ENCODE measurements at regions not wholly inside any gene's neighbourhood (a gene's known extent, or its start where the extent isn't known, plus 50 kb on each side); places are given as distances from the start of the nearest gene placed in this dataset.
"Not testable (repeated sequence)": the region's sequence is repeated elsewhere in the genome, so short reads cannot be mapped to it uniquely, and the experiment has no call there.

- H3K36me3 ChIP-seq (ENCODE audit: control insufficient read depth, insufficient read depth, low read length), result no peaks in the 10 kb centered on the region
- no peak overlapping the region for H3K9ac ChIP-seq (ENCODE audit: low read depth, low read length)
- no peak overlapping the region for H3K4me3 ChIP-seq (ENCODE audit: low read depth, low read length)
- no peaks in the 10 kb centered on the region for H3K27me3 ChIP-seq (ENCODE audit: control insufficient read depth, insufficient read depth, low read length)
- H3K9me3 ChIP-seq (ENCODE audit: control insufficient read depth, insufficient read depth, low read length), result no peaks in the 10 kb centered on the region
- H3K4me1 ChIP-seq (ENCODE audit: control insufficient read depth, insufficient read depth, low read length), result no peaks in the 10 kb centered on the region
Observed at GRCh38 chr2:13413989-13414388, 697.3 kb downstream of the TRIB2 start.

DNA sequence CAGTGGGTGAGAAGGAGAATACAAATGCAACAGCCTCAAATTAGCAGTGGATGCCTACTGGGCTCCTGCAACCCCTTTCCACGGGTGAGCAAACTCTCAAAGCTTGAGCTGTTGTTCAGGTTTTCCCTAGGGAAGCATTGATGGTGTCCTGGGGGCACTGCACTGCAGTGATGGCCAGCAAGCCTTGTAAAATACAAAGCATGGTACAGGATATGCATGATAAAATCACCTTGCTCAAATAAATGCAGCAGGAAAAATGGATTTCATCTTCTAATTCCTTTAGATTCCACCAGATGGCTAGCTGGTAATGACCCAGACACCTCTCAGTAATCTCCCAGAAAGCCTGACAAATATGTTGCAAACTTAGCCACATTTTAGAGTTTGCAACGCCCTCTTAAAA is 698.2 kb downstream of the TRIB2 start:
- H3K27me3 ChIP-seq (ENCODE audit: control insufficient read depth, insufficient read depth, low read length), result no peaks in the 10 kb centered on the region
- H3K9me3 ChIP-seq (ENCODE audit: control insufficient read depth, insufficient read depth, low read length), result no peaks in the 10 kb centered on the region
- H3K4me1 ChIP-seq (ENCODE audit: control insufficient read depth, insufficient read depth, low read length), result no peaks in the 10 kb centered on the region
- no peaks in the 10 kb centered on the region for H3K36me3 ChIP-seq (ENCODE audit: control insufficient read depth, insufficient read depth, low read length)
- no peak overlapping the region for H3K9ac ChIP-seq (ENCODE audit: low read depth, low read length)
- no peak overlapping the region for H3K4me3 ChIP-seq (ENCODE audit: low read depth, low read length)

GRCh38 chr2:13433954-13434353 is 717.2 kb downstream of the TRIB2 start:
- Histone ChIP-seq H3K36me3 (ENCODE audit: control insufficient read depth, insufficient read depth, low read length) (no peaks in the 10 kb centered on the region), H3K9ac (ENCODE audit: low read depth, low read length) (no peak overlapping the region), H3K9me3 (ENCODE audit: control insufficient read depth, insufficient read depth, low read length) (no peaks in the 10 kb centered on the region), H3K27me3 (ENCODE audit: control insufficient read depth, insufficient read depth, low read length) (no peaks in the 10 kb centered on the region), H3K4me1 (ENCODE audit: control insufficient read depth, insufficient read depth, low read length) (no peaks in the 10 kb centered on the region), H3K4me3 (ENCODE audit: low read depth, low read length) (no peak overlapping the region)

GRCh38 chr2:13443554-13444261 is 727.0 kb downstream of the TRIB2 start:
- not testable (repeated sequence) for H3K9me3 ChIP-seq (ENCODE audit: control insufficient read depth, insufficient read depth, low read length); H3K27me3 ChIP-seq (ENCODE audit: control insufficient read depth, insufficient read depth, low read length)

GRCh38 chr2:13462464-13462863 is 745.7 kb downstream of the TRIB2 start:
- Histone ChIP-seq H3K9ac (ENCODE audit: low read depth, low read length) (no peak overlapping the region), H3K9me3 (ENCODE audit: control insufficient read depth, insufficient read depth, low read length) (no peaks in the 10 kb centered on the region), H3K4me1 (ENCODE audit: control insufficient read depth, insufficient read depth, low read length) (no peaks in the 10 kb centered on the region), H3K27me3 (ENCODE audit: control insufficient read depth, insufficient read depth, low read length) (no peaks in the 10 kb centered on the region), H3K36me3 (ENCODE audit: control insufficient read depth, insufficient read depth, low read length) (no peaks in the 10 kb centered on the region), H3K4me3 (ENCODE audit: low read depth, low read length) (no peak overlapping the region)

More at GRCh38 chr2:13443554-13444261, 727.0 kb downstream of the TRIB2 start:
- not testable (repeated sequence) for H3K4me3 ChIP-seq (ENCODE audit: low read depth, low read length); H3K9ac ChIP-seq (ENCODE audit: low read depth, low read length); H3K4me1 ChIP-seq (ENCODE audit: control insufficient read depth, insufficient read depth, low read length); H3K36me3 ChIP-seq (ENCODE audit: control insufficient read depth, insufficient read depth, low read length)

- Histone ChIP-seq H3K4me3 (ENCODE audit: low read depth, low read length) (no peak overlapping the region), H3K4me1 (ENCODE audit: control insufficient read depth, insufficient read depth, low read length) (no peaks in the 10 kb centered on the region), H3K27me3 (ENCODE audit: control insufficient read depth, insufficient read depth, low read length) (no peaks in the 10 kb centered on the region), H3K36me3 (ENCODE audit: control insufficient read depth, insufficient read depth, low read length) (no peaks in the 10 kb centered on the region), H3K9me3 (ENCODE audit: control insufficient read depth, insufficient read depth, low read length) (no peaks in the 10 kb centered on the region), H3K9ac (ENCODE audit: low read depth, low read length) (no peak overlapping the region)
Observed at GRCh38 chr2:13466076-13466475, 749.3 kb downstream of the TRIB2 start.

DNA sequence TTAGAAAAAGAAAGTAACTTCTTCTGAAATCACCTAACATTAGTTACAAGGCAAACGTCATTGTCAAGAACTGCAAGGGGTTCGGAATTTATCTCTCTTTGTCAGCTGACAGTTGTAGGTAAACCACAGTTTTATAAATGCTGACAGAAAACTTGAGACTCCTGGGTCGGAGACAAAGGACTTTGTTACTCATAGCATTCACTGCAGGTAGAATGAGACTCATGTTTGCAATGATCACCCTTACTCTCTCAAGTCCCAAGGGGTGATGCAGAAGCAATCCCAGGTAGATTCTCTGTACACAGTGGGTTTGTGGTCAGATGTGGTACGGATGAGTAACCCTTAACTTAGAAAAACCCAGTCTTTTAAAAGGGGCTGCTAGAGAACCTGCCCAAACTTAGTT is 757.8 kb downstream of the TRIB2 start:
- Histone ChIP-seq H3K36me3 (ENCODE audit: control insufficient read depth, insufficient read depth, low read length) (no peaks in the 10 kb centered on the region), H3K4me1 (ENCODE audit: control insufficient read depth, insufficient read depth, low read length) (peaks cover 2% of the 10 kb centered on the region), H3K9ac (ENCODE audit: low read depth, low read length) (no peak overlapping the region)

GRCh38 chr2:13480057-13480456 is 763.3 kb downstream of the TRIB2 start:
- H3K36me3 ChIP-seq (ENCODE audit: control insufficient read depth, insufficient read depth, low read length), result no peaks in the 10 kb centered on the region
- H3K4me1 ChIP-seq (ENCODE audit: control insufficient read depth, insufficient read depth, low read length), result peaks cover 2% of the 10 kb centered on the region
- H3K27me3 ChIP-seq (ENCODE audit: control insufficient read depth, insufficient read depth, low read length), result no peaks in the 10 kb centered on the region
- H3K9ac ChIP-seq (ENCODE audit: low read depth, low read length), result no peak overlapping the region
- no peak overlapping the region for H3K4me3 ChIP-seq (ENCODE audit: low read depth, low read length)
- H3K9me3 ChIP-seq (ENCODE audit: control insufficient read depth, insufficient read depth, low read length), result no peaks in the 10 kb centered on the region

More for the DNA sequence above, 757.8 kb downstream of the TRIB2 start:
- H3K4me3 ChIP-seq (ENCODE audit: low read depth, low read length), result no peak overlapping the region
- no peaks in the 10 kb centered on the region for H3K9me3 ChIP-seq (ENCODE audit: control insufficient read depth, insufficient read depth, low read length)
- H3K27me3 ChIP-seq (ENCODE audit: control insufficient read depth, insufficient read depth, low read length), result no peaks in the 10 kb centered on the region

GRCh38 chr2:13481201-13481600 is 764.5 kb downstream of the TRIB2 start:
- Histone ChIP-seq H3K27me3 (ENCODE audit: control insufficient read depth, insufficient read depth, low read length) (no peaks in the 10 kb centered on the region), H3K9me3 (ENCODE audit: control insufficient read depth, insufficient read depth, low read length) (no peaks in the 10 kb centered on the region), H3K4me1 (ENCODE audit: control insufficient read depth, insufficient read depth, low read length) (peaks cover 2% of the 10 kb centered on the region), H3K4me3 (ENCODE audit: low read depth, low read length) (no peak overlapping the region), H3K36me3 (ENCODE audit: control insufficient read depth, insufficient read depth, low read length) (no peaks in the 10 kb centered on the region), H3K9ac (ENCODE audit: low read depth, low read length) (no peak overlapping the region)

DNA sequence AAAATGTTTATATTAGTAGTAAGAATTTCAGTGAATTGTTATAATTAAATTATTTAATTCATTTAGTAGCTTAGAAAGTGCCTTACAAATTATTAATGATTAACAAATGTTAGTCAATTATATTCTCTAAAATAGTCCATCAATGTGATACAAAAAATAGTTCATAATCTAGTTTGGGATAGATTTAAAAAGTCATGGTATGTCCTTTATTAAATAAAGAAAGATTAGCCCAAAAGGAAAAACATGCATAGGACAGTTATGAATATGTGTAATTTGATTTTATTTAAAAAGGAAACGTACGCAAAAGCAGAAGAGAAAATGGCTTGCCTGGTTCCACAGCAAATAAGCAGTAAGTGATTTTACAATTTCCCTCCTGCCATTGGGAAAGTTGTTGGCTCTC is 768.5 kb downstream of the TRIB2 start:
- Histone ChIP-seq H3K4me1 (ENCODE audit: control insufficient read depth, insufficient read depth, low read length) (no peaks in the 10 kb centered on the region), H3K9ac (ENCODE audit: low read depth, low read length) (no peak overlapping the region), H3K9me3 (ENCODE audit: control insufficient read depth, insufficient read depth, low read length) (no peaks in the 10 kb centered on the region), H3K27me3 (ENCODE audit: control insufficient read depth, insufficient read depth, low read length) (no peaks in the 10 kb centered on the region), H3K36me3 (ENCODE audit: control insufficient read depth, insufficient read depth, low read length) (no peaks in the 10 kb centered on the region), H3K4me3 (ENCODE audit: low read depth, low read length) (no peak overlapping the region)

DNA sequence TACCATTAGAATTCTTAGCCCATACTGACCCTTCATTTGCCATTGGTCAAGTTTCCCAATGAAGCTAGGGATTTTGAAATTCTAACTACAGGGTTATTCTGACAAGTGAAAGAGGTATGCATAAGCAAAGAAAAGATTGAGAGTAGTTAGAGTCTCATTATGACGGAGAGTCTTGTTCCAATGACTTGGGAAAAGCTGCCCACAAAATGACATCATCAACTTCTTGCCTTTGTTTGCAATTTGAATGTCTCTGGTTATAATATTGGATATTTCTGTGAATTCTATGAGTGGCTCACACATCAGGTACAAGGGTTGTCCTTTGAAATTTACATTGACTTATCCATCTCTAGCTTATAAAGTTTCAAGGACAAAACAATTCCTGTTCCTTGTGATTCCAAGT is 772.2 kb downstream of the TRIB2 start:
- H3K9ac ChIP-seq (ENCODE audit: low read depth, low read length), result no peak overlapping the region
- no peaks in the 10 kb centered on the region for H3K9me3 ChIP-seq (ENCODE audit: control insufficient read depth, insufficient read depth, low read length)
- H3K4me1 ChIP-seq (ENCODE audit: control insufficient read depth, insufficient read depth, low read length), result no peaks in the 10 kb centered on the region
- H3K4me3 ChIP-seq (ENCODE audit: low read depth, low read length), result no peak overlapping the region
- H3K36me3 ChIP-seq (ENCODE audit: control insufficient read depth, insufficient read depth, low read length), result no peaks in the 10 kb centered on the region
- no peaks in the 10 kb centered on the region for H3K27me3 ChIP-seq (ENCODE audit: control insufficient read depth, insufficient read depth, low read length)

- no peaks in the 10 kb centered on the region for H3K9me3 ChIP-seq (ENCODE audit: control insufficient read depth, insufficient read depth, low read length)
- no peak overlapping the region for H3K9ac ChIP-seq (ENCODE audit: low read depth, low read length)
- no peaks in the 10 kb centered on the region for H3K36me3 ChIP-seq (ENCODE audit: control insufficient read depth, insufficient read depth, low read length)
- no peaks in the 10 kb centered on the region for H3K27me3 ChIP-seq (ENCODE audit: control insufficient read depth, insufficient read depth, low read length)
- H3K4me1 ChIP-seq (ENCODE audit: control insufficient read depth, insufficient read depth, low read length), result no peaks in the 10 kb centered on the region
- no peak overlapping the region for H3K4me3 ChIP-seq (ENCODE audit: low read depth, low read length)
Observed at GRCh38 chr2:13492262-13492661, 775.5 kb downstream of the TRIB2 start.
